ENCODE measurements at regions not wholly inside any gene's neighbourhood (a gene's known extent, or its start where the extent isn't known, plus 50 kb on each side); places are given as distances from the start of the nearest gene placed in this dataset.

GRCh38 chr3:177681156-177681555, 483.9 kb upstream of the TBL1XR1 start:
- H3K4me1 Mint-ChIP-seq (ENCODE audit: low read depth, unreplicated experiment): peaks cover 9% of the 10 kb centered on the region

DNA sequence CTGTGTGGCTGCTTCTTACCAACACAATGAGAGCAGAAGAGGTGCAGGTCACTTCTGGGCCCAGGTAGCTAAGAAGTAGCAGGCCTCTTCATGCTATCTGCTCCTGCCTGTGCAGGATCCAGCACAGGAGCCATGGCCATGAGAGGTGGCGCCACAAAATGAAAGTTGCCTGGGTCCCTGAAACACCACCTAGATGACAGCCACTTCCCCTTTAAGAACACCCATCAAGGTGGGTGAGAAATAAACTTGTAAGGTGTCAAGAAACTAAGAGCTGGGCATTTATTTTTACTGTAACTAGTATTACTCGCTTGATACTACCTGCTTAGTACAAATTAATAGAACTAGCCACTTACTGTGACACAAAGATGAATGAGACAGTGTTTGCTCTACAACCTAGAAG, 484.6 kb upstream of the TBL1XR1 start:
- Mint-ChIP-seq H3K27me3 (ENCODE audit: unreplicated experiment) (no peaks in the 10 kb centered on the region), H3K9me3 (ENCODE audit: low read depth, unreplicated experiment) (peaks cover 3% of the 10 kb centered on the region), H3K36me3 (ENCODE audit: insufficient read depth, unreplicated experiment) (no peaks in the 10 kb centered on the region), H3K4me1 (ENCODE audit: low read depth, unreplicated experiment) (peaks cover 9% of the 10 kb centered on the region), H3K4me3 (ENCODE audit: low read depth, unreplicated experiment) (no peak overlapping the region), H3K27ac (ENCODE audit: unreplicated experiment) (no peak overlapping the region)
- DNase-seq: no peak
- TF ChIP-seq, protein P1, sequence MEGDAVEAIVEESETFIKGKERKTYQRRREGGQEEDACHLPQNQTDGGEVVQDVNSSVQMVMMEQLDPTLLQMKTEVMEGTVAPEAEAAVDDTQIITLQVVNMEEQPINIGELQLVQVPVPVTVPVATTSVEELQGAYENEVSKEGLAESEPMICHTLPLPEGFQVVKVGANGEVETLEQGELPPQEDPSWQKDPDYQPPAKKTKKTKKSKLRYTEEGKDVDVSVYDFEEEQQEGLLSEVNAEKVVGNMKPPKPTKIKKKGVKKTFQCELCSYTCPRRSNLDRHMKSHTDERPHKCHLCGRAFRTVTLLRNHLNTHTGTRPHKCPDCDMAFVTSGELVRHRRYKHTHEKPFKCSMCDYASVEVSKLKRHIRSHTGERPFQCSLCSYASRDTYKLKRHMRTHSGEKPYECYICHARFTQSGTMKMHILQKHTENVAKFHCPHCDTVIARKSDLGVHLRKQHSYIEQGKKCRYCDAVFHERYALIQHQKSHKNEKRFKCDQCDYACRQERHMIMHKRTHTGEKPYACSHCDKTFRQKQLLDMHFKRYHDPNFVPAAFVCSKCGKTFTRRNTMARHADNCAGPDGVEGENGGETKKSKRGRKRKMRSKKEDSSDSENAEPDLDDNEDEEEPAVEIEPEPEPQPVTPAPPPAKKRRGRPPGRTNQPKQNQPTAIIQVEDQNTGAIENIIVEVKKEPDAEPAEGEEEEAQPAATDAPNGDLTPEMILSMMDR (IDR thresholded peaks at IDR 0.05; ENCODE audit: unreplicated experiment): no peak
- CTCF ChIA-PET: no interaction called here
- no TSS peak for BruUV-seq (replicated peaks)
- intact Hi-C loops (cut with micrococcal nuclease; ENCODE audit: unreplicated experiment): no loop called here

More at GRCh38 chr3:177681156-177681555, 483.9 kb upstream of the TBL1XR1 start:
- no peak for DNase-seq
- no peaks in the 10 kb centered on the region for H3K27me3 Mint-ChIP-seq (ENCODE audit: unreplicated experiment)
- intact Hi-C loops (cut with micrococcal nuclease; ENCODE audit: unreplicated experiment): no loop called here
- H3K9me3 Mint-ChIP-seq (ENCODE audit: low read depth, unreplicated experiment): peaks cover 3% of the 10 kb centered on the region
- CTCF ChIA-PET: no interaction called here
- BruUV-seq (replicated peaks): no TSS peak
- no peak overlapping the region for H3K27ac Mint-ChIP-seq (ENCODE audit: unreplicated experiment)
- H3K4me3 Mint-ChIP-seq (ENCODE audit: low read depth, unreplicated experiment): no peak overlapping the region
- TF ChIP-seq, protein P1 (IDR thresholded peaks at IDR 0.05; ENCODE audit: unreplicated experiment): no peak
- no peaks in the 10 kb centered on the region for H3K36me3 Mint-ChIP-seq (ENCODE audit: insufficient read depth, unreplicated experiment)

- CTCF ChIA-PET: no interaction called here
These were observed 486.3 kb upstream of the TBL1XR1 start for GRCh38 chr3:177683586-177683985.

DNA sequence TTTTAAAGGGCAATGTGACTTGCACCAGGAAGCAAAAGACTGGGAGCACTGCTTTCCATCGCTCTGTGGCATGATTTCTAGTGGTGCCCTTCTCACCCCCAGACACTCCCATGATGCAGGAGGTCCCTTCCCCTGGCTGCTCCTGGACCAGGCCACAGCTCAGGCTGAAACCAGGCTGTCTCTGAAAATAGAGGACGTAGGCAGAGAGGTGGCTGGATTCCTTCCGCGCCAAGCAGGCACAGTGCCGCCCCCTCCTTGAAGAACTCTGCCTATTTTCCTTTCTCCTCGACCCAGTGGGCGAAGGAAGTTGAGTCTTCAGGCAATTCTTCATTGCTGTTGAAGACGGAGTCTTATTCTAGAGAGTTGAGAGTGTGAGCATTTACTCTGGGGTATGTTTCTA, 489.4 kb upstream of the TBL1XR1 start:
- intact Hi-C loops (cut with micrococcal nuclease; ENCODE audit: unreplicated experiment): no loop called here
- no TSS peak for BruUV-seq (replicated peaks)
- no peak overlapping the region for H3K27ac Mint-ChIP-seq (ENCODE audit: unreplicated experiment)
- H3K4me1 Mint-ChIP-seq (ENCODE audit: low read depth, unreplicated experiment): peaks cover 18% of the 10 kb centered on the region
- CTCF ChIA-PET: no interaction called here
- TF ChIP-seq, protein P1 (IDR thresholded peaks at IDR 0.05; ENCODE audit: unreplicated experiment): no peak
- H3K36me3 Mint-ChIP-seq (ENCODE audit: insufficient read depth, unreplicated experiment): no peaks in the 10 kb centered on the region
- peaks cover under 1% of the 10 kb centered on the region for H3K9me3 Mint-ChIP-seq (ENCODE audit: low read depth, unreplicated experiment)
- H3K4me3 Mint-ChIP-seq (ENCODE audit: low read depth, unreplicated experiment): no peak overlapping the region
- no peak for DNase-seq
- no peaks in the 10 kb centered on the region for H3K27me3 Mint-ChIP-seq (ENCODE audit: unreplicated experiment)

More at GRCh38 chr3:177683586-177683985, 486.3 kb upstream of the TBL1XR1 start:
- peaks cover 19% of the 10 kb centered on the region for H3K4me1 Mint-ChIP-seq (ENCODE audit: low read depth, unreplicated experiment)
- no peaks in the 10 kb centered on the region for H3K27me3 Mint-ChIP-seq (ENCODE audit: unreplicated experiment)
- H3K4me3 Mint-ChIP-seq (ENCODE audit: low read depth, unreplicated experiment): no peak overlapping the region
- H3K36me3 Mint-ChIP-seq (ENCODE audit: insufficient read depth, unreplicated experiment): no peaks in the 10 kb centered on the region
- H3K9me3 Mint-ChIP-seq (ENCODE audit: low read depth, unreplicated experiment): peaks cover 3% of the 10 kb centered on the region
- intact Hi-C loops (cut with micrococcal nuclease; ENCODE audit: unreplicated experiment): no loop called here
- DNase-seq: no peak
- H3K27ac Mint-ChIP-seq (ENCODE audit: unreplicated experiment): no peak overlapping the region
- TF ChIP-seq, protein P1 (IDR thresholded peaks at IDR 0.05; ENCODE audit: unreplicated experiment): no peak
- BruUV-seq (replicated peaks): no TSS peak

All from Calu3 (cell line).